ENCODE measurements at regions not wholly inside any gene's neighbourhood (a gene's known extent, or its start where the extent isn't known, plus 50 kb on each side); places are given as distances from the start of the nearest gene placed in this dataset.

DNA sequence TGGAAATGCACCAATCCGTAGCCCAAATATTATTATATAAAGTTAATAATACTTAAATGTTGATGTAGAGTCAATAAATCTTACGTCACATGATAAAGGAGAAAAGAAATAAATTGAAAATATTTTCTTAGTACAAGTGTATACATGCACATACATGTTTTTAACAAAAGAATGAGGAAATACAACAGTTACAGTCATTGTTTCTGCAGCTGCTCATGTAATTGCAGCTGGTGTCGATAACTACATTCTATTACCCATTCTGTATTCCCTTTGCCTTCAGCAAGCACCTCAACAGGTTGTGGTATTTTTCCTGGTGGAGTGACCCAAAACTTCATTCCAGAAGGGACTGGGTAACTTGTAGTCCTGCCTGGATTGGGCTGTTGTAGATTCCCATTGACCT is 377.8 kb upstream of the FSIP2 start:
- TF ChIP-seq KDM1A (IDR thresholded peaks at IDR 0.05; ENCODE audit: borderline replicate concordance, low read length) (no peak), EZH2 (IDR thresholded peaks at IDR 0.05; ENCODE audit: low read depth, low read length, severe bottlenecking) (no peak), POLR2AphosphoS5 (IDR thresholded peaks at IDR 0.05; ENCODE audit: low read depth, low read length) (no peak), MAFK (IDR thresholded peaks at IDR 0.05; ENCODE audit: low read depth, low read length) (no peak), YY1 (IDR thresholded peaks at IDR 0.05; ENCODE audit: low read depth, low read length) (no peak)
- TF ChIP-seq, protein P1, sequence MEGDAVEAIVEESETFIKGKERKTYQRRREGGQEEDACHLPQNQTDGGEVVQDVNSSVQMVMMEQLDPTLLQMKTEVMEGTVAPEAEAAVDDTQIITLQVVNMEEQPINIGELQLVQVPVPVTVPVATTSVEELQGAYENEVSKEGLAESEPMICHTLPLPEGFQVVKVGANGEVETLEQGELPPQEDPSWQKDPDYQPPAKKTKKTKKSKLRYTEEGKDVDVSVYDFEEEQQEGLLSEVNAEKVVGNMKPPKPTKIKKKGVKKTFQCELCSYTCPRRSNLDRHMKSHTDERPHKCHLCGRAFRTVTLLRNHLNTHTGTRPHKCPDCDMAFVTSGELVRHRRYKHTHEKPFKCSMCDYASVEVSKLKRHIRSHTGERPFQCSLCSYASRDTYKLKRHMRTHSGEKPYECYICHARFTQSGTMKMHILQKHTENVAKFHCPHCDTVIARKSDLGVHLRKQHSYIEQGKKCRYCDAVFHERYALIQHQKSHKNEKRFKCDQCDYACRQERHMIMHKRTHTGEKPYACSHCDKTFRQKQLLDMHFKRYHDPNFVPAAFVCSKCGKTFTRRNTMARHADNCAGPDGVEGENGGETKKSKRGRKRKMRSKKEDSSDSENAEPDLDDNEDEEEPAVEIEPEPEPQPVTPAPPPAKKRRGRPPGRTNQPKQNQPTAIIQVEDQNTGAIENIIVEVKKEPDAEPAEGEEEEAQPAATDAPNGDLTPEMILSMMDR (IDR thresholded peaks at IDR 0.05; ENCODE audit: control extremely low read depth in 1 of 3, insufficient read depth in 1 of 3, low read depth in 1 of 3, low read length in 3 of 3) = no peak

All from H1 (cell line).